ENCODE measurements at regions not wholly inside any gene's neighbourhood (a gene's known extent, or its start where the extent isn't known, plus 50 kb on each side); places are given as distances from the start of the nearest gene placed in this dataset.

DNA sequence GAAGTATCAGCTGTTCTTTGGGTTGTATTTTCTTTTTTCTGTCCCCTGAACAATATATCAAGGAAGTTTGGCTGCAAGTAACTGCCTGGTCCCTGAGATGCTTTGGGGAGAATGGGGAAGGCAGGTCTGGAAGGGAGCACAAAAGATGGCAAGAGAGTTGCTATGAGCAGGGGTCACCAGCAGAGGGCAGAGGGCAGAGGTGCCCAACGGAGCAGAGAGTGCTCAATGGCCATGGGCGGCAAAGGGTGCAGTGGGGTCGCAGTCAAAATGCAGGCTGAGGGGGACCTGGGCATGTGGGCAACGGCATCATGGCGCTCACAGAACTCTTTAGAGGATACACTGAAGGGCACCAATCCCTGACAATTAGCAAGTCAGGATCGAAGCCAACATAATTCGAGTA is 107.7 kb upstream of the ATP8B1 start:
- TF ChIP-seq CTCF (conservative IDR thresholded peaks at IDR 0.05; ENCODE audit: low read depth, low read length) = peak; percentile 41; the same call in 1 of the 2 replicates
- no peak for TF ChIP-seq EZH2 (IDR thresholded peaks at IDR 0.05; ENCODE audit: borderline replicate concordance, low read depth, low read length, poor library complexity, severe bottlenecking)

All from A673 (cell line).